ENCODE measurements at regions not wholly inside any gene's neighbourhood (a gene's known extent, or its start where the extent isn't known, plus 50 kb on each side); places are given as distances from the start of the nearest gene placed in this dataset.

- H4K20me1 ChIP-seq (ENCODE audit: insufficient read depth, low read length), result no peaks in the 10 kb centered on the region
- no peaks in the 10 kb centered on the region for H3K79me2 ChIP-seq (ENCODE audit: low read length)
- peak overlapping the region; percentile 27 for H3K4me3 ChIP-seq (ENCODE audit: low read length)
- no peak overlapping the region for H3K9ac ChIP-seq (ENCODE audit: low read length)
- H3K4me1 ChIP-seq (ENCODE audit: low read length), result no peaks in the 10 kb centered on the region
- H3K27ac ChIP-seq (ENCODE audit: low read length), result no peak overlapping the region
- TF ChIP-seq, protein P1, sequence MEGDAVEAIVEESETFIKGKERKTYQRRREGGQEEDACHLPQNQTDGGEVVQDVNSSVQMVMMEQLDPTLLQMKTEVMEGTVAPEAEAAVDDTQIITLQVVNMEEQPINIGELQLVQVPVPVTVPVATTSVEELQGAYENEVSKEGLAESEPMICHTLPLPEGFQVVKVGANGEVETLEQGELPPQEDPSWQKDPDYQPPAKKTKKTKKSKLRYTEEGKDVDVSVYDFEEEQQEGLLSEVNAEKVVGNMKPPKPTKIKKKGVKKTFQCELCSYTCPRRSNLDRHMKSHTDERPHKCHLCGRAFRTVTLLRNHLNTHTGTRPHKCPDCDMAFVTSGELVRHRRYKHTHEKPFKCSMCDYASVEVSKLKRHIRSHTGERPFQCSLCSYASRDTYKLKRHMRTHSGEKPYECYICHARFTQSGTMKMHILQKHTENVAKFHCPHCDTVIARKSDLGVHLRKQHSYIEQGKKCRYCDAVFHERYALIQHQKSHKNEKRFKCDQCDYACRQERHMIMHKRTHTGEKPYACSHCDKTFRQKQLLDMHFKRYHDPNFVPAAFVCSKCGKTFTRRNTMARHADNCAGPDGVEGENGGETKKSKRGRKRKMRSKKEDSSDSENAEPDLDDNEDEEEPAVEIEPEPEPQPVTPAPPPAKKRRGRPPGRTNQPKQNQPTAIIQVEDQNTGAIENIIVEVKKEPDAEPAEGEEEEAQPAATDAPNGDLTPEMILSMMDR (IDR thresholded peaks at IDR 0.05; ENCODE audit: low read length), result peak; percentile 68
- TF ChIP-seq EZH2phosphoT487 (IDR thresholded peaks at IDR 0.05; ENCODE audit: low read length), result no peak
- no peak for TF ChIP-seq EZH2 (optimal IDR thresholded peaks at IDR 0.05; ENCODE audit: low read depth, low read length)
- H3K9me2 ChIP-seq (replicated peaks; ENCODE audit: insufficient read depth, low read length), result no peaks in the 10 kb centered on the region
- DNase-seq, result peak; percentile 73
- H2AFZ ChIP-seq (ENCODE audit: low read length), result peak overlapping the region; percentile 32
- no peaks in the 10 kb centered on the region for H3K9me3 ChIP-seq (replicated peaks; ENCODE audit: insufficient read depth, low read length)
- no peaks in the 10 kb centered on the region for H3K27me3 ChIP-seq (replicated peaks; ENCODE audit: insufficient read depth, low read length)
- no peaks in the 10 kb centered on the region for H3K36me3 ChIP-seq (replicated peaks; ENCODE audit: insufficient read depth, low read length)
- H3F3A ChIP-seq (ENCODE audit: insufficient read depth, low read length), result no peaks in the 10 kb centered on the region
- peak overlapping the region; percentile 64 for H3K4me2 ChIP-seq (ENCODE audit: low read depth, low read length)
Observed at GRCh38 chr3:150183678-150184425, 213.2 kb upstream of the PFN2 start.

DNA sequence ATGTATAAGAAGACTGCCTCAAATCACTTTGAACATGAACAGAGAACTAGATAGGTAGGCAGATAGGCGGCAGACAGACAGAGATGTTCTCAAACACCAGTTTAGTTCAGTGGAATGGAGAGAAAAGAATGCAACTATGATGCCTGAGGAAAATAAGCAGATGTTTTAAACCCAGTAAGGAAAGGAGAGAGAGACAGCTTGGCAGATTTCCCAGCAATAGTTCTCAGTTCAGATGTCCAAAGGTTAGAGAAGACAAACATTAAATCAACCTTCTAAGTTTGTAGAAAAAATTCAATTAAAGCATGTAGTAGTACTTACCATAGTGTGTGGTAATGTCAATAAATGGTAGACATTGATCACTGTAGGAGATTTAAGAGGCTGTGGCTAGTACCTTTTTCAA is 209.6 kb upstream of the PFN2 start:
- Histone ChIP-seq H3K4me2 (ENCODE audit: low read depth, low read length) (no peak overlapping the region), H3K4me3 (ENCODE audit: low read length) (no peak overlapping the region), H2AFZ (ENCODE audit: low read length) (no peak overlapping the region), H4K20me1 (ENCODE audit: insufficient read depth, low read length) (no peaks in the 10 kb centered on the region), H3K79me2 (ENCODE audit: low read length) (no peaks in the 10 kb centered on the region), H3K27me3 (replicated peaks; ENCODE audit: insufficient read depth, low read length) (no peaks in the 10 kb centered on the region), H3K27ac (ENCODE audit: low read length) (no peak overlapping the region), H3K9me2 (replicated peaks; ENCODE audit: insufficient read depth, low read length) (no peaks in the 10 kb centered on the region), H3K36me3 (replicated peaks; ENCODE audit: insufficient read depth, low read length) (no peaks in the 10 kb centered on the region), H3K9ac (ENCODE audit: low read length) (no peak overlapping the region), H3K9me3 (replicated peaks; ENCODE audit: insufficient read depth, low read length) (no peaks in the 10 kb centered on the region), H3K4me1 (ENCODE audit: low read length) (no peaks in the 10 kb centered on the region), H3F3A (ENCODE audit: insufficient read depth, low read length) (no peaks in the 10 kb centered on the region)
- DNase-seq, result no peak
- TF ChIP-seq, protein P1 (IDR thresholded peaks at IDR 0.05; ENCODE audit: low read length), result no peak
- TF ChIP-seq EZH2phosphoT487 (IDR thresholded peaks at IDR 0.05; ENCODE audit: low read length) (no peak), EZH2 (optimal IDR thresholded peaks at IDR 0.05; ENCODE audit: low read depth, low read length) (no peak)

- TF ChIP-seq, protein P1 (IDR thresholded peaks at IDR 0.05; ENCODE audit: low read length), result no peak
- TF ChIP-seq EZH2 (optimal IDR thresholded peaks at IDR 0.05; ENCODE audit: low read depth, low read length), result no peak
- TF ChIP-seq EZH2phosphoT487 (IDR thresholded peaks at IDR 0.05; ENCODE audit: low read length), result no peak
- Histone ChIP-seq H3K4me1 (ENCODE audit: low read length) (0 out of 2 replicates have a peak, but pooled peaks cover 1% of the 10 kb centered on the region), H3K79me2 (ENCODE audit: low read length) (no peaks in the 10 kb centered on the region), H4K20me1 (ENCODE audit: insufficient read depth, low read length) (no peaks in the 10 kb centered on the region), H3K27me3 (replicated peaks; ENCODE audit: insufficient read depth, low read length) (no peaks in the 10 kb centered on the region), H3K27ac (ENCODE audit: low read length) (no peak overlapping the region), H3K4me3 (ENCODE audit: low read length) (no peak overlapping the region), H2AFZ (ENCODE audit: low read length) (no peak overlapping the region), H3K9me2 (replicated peaks; ENCODE audit: insufficient read depth, low read length) (no peaks in the 10 kb centered on the region), H3K4me2 (ENCODE audit: low read depth, low read length) (no peak overlapping the region), H3K9me3 (replicated peaks; ENCODE audit: insufficient read depth, low read length) (no peaks in the 10 kb centered on the region), H3K9ac (ENCODE audit: low read length) (no peak overlapping the region), H3K36me3 (replicated peaks; ENCODE audit: insufficient read depth, low read length) (no peaks in the 10 kb centered on the region), H3F3A (ENCODE audit: insufficient read depth, low read length) (no peaks in the 10 kb centered on the region)
- no peak for DNase-seq
Observed at GRCh38 chr3:150179330-150179729, 208.6 kb upstream of the PFN2 start.
